Endothelial cell of umbilical vein (primary cell): ENCODE measurements at regions not wholly inside any gene's neighbourhood (a gene's known extent, or its start where the extent isn't known, plus 50 kb on each side); places are given as distances from the start of the nearest gene placed in this dataset.

Source experiments
- BruUV-seq: library from RNA; stranded (reverse); fragments of 400-500 nt; replicated peaks from 2 replicates; lab custom pipeline; 2021; lab: Mats Ljungman, UMichigan
- CTCF ChIA-PET: fragments of 300-600, 350-600 bp; sonication (Branson Sonifier 250); formaldehyde crosslinking; loops from one replicate; lab custom pipeline; 2021; ENCODE audit warnings: antibody characterized with exemption, inconsistent platforms; lab: Charles Lee
- POLR2A ChIA-PET: fragments of 300-600, 350-600 bp; sonication (Branson Sonifier 250); formaldehyde crosslinking; loops from one replicate; lab custom pipeline; 2021; ENCODE audit warnings: antibody characterized with exemption, inconsistent platforms; lab: Charles Lee
- DNase-seq: peaks from one replicate; pipeline ENCODE4 v3.0.0-alpha.2; 2011; ENCODE audit warnings: low read depth, low spot score
- FAIRE-seq: peaks from 2 replicates; lab custom pipeline; 2011; peaks lifted over from hg19 to GRCh38; lab: Jason Lieb, UNC
- H2AFZ ChIP-seq: 2 replicates; pipeline ENCODE4 v1.6.0; 2012; ENCODE audit warnings: low read depth, low read length, control low read depth, inconsistent platforms
- H3K27ac ChIP-seq: 2 replicates; pipeline ENCODE4 v1.5.1; 2011; ENCODE audit warnings: low read depth, mild to moderate bottlenecking, control low read depth, low read length, moderate library complexity; ENCODE audit not compliant: insufficient read depth
- H3K27me3 ChIP-seq, 2 experiments: 2 replicates each; pipeline versions ENCODE4 v1.6.0 to v1.6.1; 2011; ENCODE audit warnings: low read length in 2 of 2, mixed read lengths in 1 of 2; ENCODE audit not compliant: control insufficient read depth in 2 of 2, insufficient read depth in 2 of 2
- H3K36me3 ChIP-seq, 2 experiments: 2 replicates in 1 of 2; 3 replicates in 1 of 2; pipeline ENCODE4 v1.5.1; 2011; ENCODE audit warnings: low read length in 2 of 2, mild to moderate bottlenecking in 1 of 2, moderate library complexity in 1 of 2; ENCODE audit not compliant: control insufficient read depth in 2 of 2, insufficient read depth in 2 of 2; ENCODE audit errors: extremely low read depth in 1 of 2
- H3K4me1 ChIP-seq: 3 replicates; pipeline ENCODE4 v1.5.1; 2011; ENCODE audit warnings: mild to moderate bottlenecking, low read length; ENCODE audit not compliant: control insufficient read depth, insufficient read depth; ENCODE audit errors: extremely low read depth
- H3K4me2 ChIP-seq: 2 replicates; pipeline ENCODE4 v1.6.1; 2011; ENCODE audit warnings: low read length, control low read depth, mixed read lengths; ENCODE audit not compliant: insufficient read depth
- H3K4me3 ChIP-seq, 3 experiments: fragments of 200-600 bp in 1 of 3; sonication (generic), shearing (Covaris generic) in 1 of 3; replicated peaks in 1 of 3; 2 replicates each; pipeline ENCODE4 v1.5.1; 2011 to 2016; ENCODE audit warnings: control low read depth in 3 of 3, low read length in 3 of 3, mild to moderate bottlenecking in 2 of 3, inconsistent platforms in 1 of 3, low read depth in 1 of 3, moderate library complexity in 1 of 3; ENCODE audit not compliant: insufficient read depth in 1 of 3
- H3K79me2 ChIP-seq: 2 replicates; pipeline ENCODE4 v1.6.0; 2012; ENCODE audit warnings: low read length, inconsistent platforms; ENCODE audit not compliant: control insufficient read depth, insufficient read depth
- H3K9ac ChIP-seq: replicated peaks from 2 replicates; pipeline ENCODE3; 2011; ENCODE audit warnings: low read length, control low read depth; ENCODE audit not compliant: insufficient read depth; ENCODE audit errors: extremely low read depth
- H3K9me1 ChIP-seq: replicated peaks from 3 replicates; pipeline ENCODE4 v1.6.0; 2011; ENCODE audit warnings: mild to moderate bottlenecking, low read length; ENCODE audit not compliant: control insufficient read depth, insufficient read depth; ENCODE audit errors: extremely low read depth
- H3K9me3 ChIP-seq: replicated peaks from 2 replicates; pipeline ENCODE4 v1.5.1; 2012; ENCODE audit warnings: low read length, inconsistent platforms; ENCODE audit not compliant: control insufficient read depth, insufficient read depth
- H4K20me1 ChIP-seq: replicated peaks from 2 replicates; pipeline ENCODE3; 2011; ENCODE audit warnings: mild to moderate bottlenecking, low read length; ENCODE audit not compliant: control insufficient read depth, insufficient read depth; ENCODE audit errors: extremely low read depth
- CTCF ChIP-seq, 2 donors: IDR thresholded peaks; 1 replicate in 1 of 2; 2 replicates in 1 of 2; pipeline ENCODE4 v1.5.1; 2011; ENCODE audit warnings: low read length in 2 of 2, mild to moderate bottlenecking in 2 of 2, moderate library complexity in 2 of 2, control low read depth in 1 of 2, inconsistent platforms in 1 of 2, low read depth in 1 of 2; ENCODE audit not compliant: insufficient read depth in 1 of 2; ENCODE audit errors: extremely low read depth in 1 of 2
- EZH2 ChIP-seq: IDR thresholded peaks from 2 replicates; pipeline ENCODE4 v1.6.1; 2012; ENCODE audit warnings: borderline replicate concordance, low read depth, mild to moderate bottlenecking, moderate library complexity, low read length, inconsistent platforms; ENCODE audit not compliant: severe bottlenecking
- GATA2 ChIP-seq: IDR thresholded peaks from 2 replicates; pipeline ENCODE4 v1.7.0; 2011; ENCODE audit warnings: low read depth, mild to moderate bottlenecking, moderate library complexity, mixed read lengths, low read length; ENCODE audit not compliant: insufficient read length, insufficient read depth
- JUN ChIP-seq: IDR thresholded peaks from 2 replicates; pipeline ENCODE4 v1.6.1; 2011; ENCODE audit warnings: borderline replicate concordance, low read depth; ENCODE audit not compliant: insufficient read length, insufficient read depth
- dilution Hi-C: fragments of 300-500 bp; cut with MboI; formaldehyde crosslinking; loops from one replicate; pipeline ENCODE4 v1.15.0; 2019; ENCODE audit warnings: low sequenced_read_pairs; ENCODE audit not compliant: extremely low pct_ligation_motif_present
- intact Hi-C: fragments of 100-400 bp; cut with micrococcal nuclease; formaldehyde crosslinking; loops from one replicate; pipeline ENCODE4 v1.10.0; 2022
- TF ChIP-seq, protein P1 (sequence below): IDR thresholded peaks from 2 replicates; pipeline ENCODE4 v1.6.1; 2011; ENCODE audit not compliant: insufficient read depth, insufficient read length

DNA sequence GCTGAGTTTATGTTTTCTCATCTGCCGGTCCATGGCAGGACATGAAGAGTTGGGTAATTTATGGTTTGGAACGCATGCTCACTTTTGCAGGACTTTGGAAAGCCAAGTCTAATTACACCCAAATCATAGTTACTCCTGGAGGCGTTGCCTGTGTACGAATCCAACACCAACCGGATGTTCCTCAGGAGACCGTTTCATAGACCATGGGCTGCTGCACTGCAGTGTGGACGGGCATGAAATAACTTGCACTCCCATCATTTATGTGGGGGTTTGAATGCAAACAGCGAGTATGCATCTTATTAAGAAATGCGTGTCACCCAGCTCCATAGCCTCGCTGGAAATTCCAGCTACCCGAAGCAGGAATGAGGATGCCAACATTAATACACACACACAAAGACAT is 96.1 kb upstream of the IRX2 start:
- H3K4me2 ChIP-seq: no peak overlapping the region

More for the DNA sequence above, 96.1 kb upstream of the IRX2 start:
- Histone ChIP-seq H3K4me1 (no peaks in the 10 kb centered on the region), H3K9me3 (peaks cover 7% of the 10 kb centered on the region), H3K9ac (no peak overlapping the region), H3K27ac (no peak overlapping the region), H3K36me3 (no peaks in the 10 kb centered on the region), H3K27me3 (no peaks in the 10 kb centered on the region), H3K79me2 (no peaks in the 10 kb centered on the region), H4K20me1 (no peaks in the 10 kb centered on the region), H2AFZ (no peak overlapping the region), H3K9me1 (no peaks in the 10 kb centered on the region), H3K4me3 (no peak overlapping the region)
- no peak for DNase-seq
- no TSS peak for BruUV-seq
- TF ChIP-seq JUN: no peak
- no peak for TF ChIP-seq EZH2
- TF ChIP-seq, protein P1, sequence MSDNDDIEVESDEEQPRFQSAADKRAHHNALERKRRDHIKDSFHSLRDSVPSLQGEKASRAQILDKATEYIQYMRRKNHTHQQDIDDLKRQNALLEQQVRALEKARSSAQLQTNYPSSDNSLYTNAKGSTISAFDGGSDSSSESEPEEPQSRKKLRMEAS: no peak
- TF ChIP-seq GATA2: no peak
- no peak for TF ChIP-seq CTCF (IDR thresholded peaks at IDR 0.05; ENCODE audit: extremely low read depth in 1 of 2, insufficient read depth in 1 of 2, low read depth in 1 of 2, low read length in 2 of 2)
- CTCF ChIA-PET: no interaction called here
- intact Hi-C loops: no loop called here
- dilution Hi-C loops: no loop called here
- no peak for FAIRE-seq
- POLR2A ChIA-PET: no interaction called here
